SK-N-SH (cell line): ENCODE measurements at regions not wholly inside any gene's neighbourhood (a gene's known extent, or its start where the extent isn't known, plus 50 kb on each side); places are given as distances from the start of the nearest gene placed in this dataset.

Experiments
- CTCF ChIA-PET: fragments of 300-600, 350-600 bp; formaldehyde crosslinking; extraction: SDS; loops from one replicate; lab custom pipeline; 2021; lab: Yijun Ruan, JAX
- POLR2A ChIA-PET: fragments of 350-600 bp; sonication (Branson Sonifier 250); formaldehyde crosslinking; extraction: SDS; loops from one replicate; lab custom pipeline; 2020; ENCODE audit warnings: antibody characterized with exemption, inconsistent platforms; lab: Yijun Ruan, JAX
- DNase-seq: peaks from one replicate; pipeline ENCODE4 v3.0.0; 2012
- H2AFZ ChIP-seq: fragments of 200-600 bp; sonication (generic); 2 replicates; pipeline ENCODE4 v1.8.1; 2016; ENCODE audit warnings: antibody characterized with exemption, mild to moderate bottlenecking, low read depth
- H3F3A ChIP-seq: fragments of 200-600 bp; sonication (generic); replicated peaks from 2 replicates; pipeline ENCODE3; 2016; ENCODE audit warnings: antibody characterized with exemption, mild to moderate bottlenecking; ENCODE audit not compliant: insufficient read depth
- H3K27ac ChIP-seq, 2 experiments: fragments of 200-500 bp in 1 of 2; fragments of 200-600 bp in 1 of 2; sonication (Bioruptor generic) in 1 of 2; sonication (generic), shearing (Covaris generic) in 1 of 2; 2 replicates each; pipeline versions ENCODE4 v1.5.1 to v1.6.1; 2014 to 2016; ENCODE audit warnings: low read depth in 2 of 2, inconsistent platforms in 1 of 2, low read length in 1 of 2, mild to moderate bottlenecking in 1 of 2, mixed read lengths in 1 of 2
- H3K27me3 ChIP-seq: fragments of 200-600 bp; sonication (generic), shearing (Covaris generic); 2 replicates; pipeline ENCODE4 v1.6.1; 2016; ENCODE audit warnings: mixed run types; ENCODE audit not compliant: insufficient read depth
- H3K36me3 ChIP-seq, 2 experiments: fragments of 200-500 bp in 1 of 2; fragments of 200-600 bp in 1 of 2; sonication (Bioruptor generic) in 1 of 2; sonication (generic) in 1 of 2; replicated peaks in 1 of 2; 2 replicates each; pipeline versions ENCODE3 to v1.5.1; 2014 to 2016; ENCODE audit warnings: low read length in 1 of 2, mild to moderate bottlenecking in 1 of 2; ENCODE audit not compliant: insufficient read depth in 2 of 2, control insufficient read depth in 1 of 2
- H3K4me1 ChIP-seq, 2 experiments: fragments of 200-500 bp in 1 of 2; fragments of 200-600 bp in 1 of 2; sonication (Bioruptor generic) in 1 of 2; sonication (generic), shearing (Covaris generic) in 1 of 2; 2 replicates each; pipeline versions ENCODE4 v1.5.1 to v1.6.1; 2014 to 2016; ENCODE audit warnings: low read depth in 1 of 2, low read length in 1 of 2, mixed run types in 1 of 2; ENCODE audit not compliant: insufficient read depth in 2 of 2, control insufficient read depth in 1 of 2
- H3K4me2 ChIP-seq: fragments of 200-600 bp; sonication (generic), shearing (Covaris generic); 2 replicates; pipeline ENCODE4 v1.6.1; 2017; ENCODE audit warnings: mixed run types
- H3K4me3 ChIP-seq, 2 experiments: fragments of 200-500 bp in 1 of 2; fragments of 200-600 bp in 1 of 2; sonication (Bioruptor generic) in 1 of 2; sonication (generic), shearing (Covaris generic) in 1 of 2; 2 replicates each; pipeline versions ENCODE4 v1.5.1 to v1.8.1; 2014 to 2016; ENCODE audit warnings: low read depth in 2 of 2, inconsistent platforms in 1 of 2, low read length in 1 of 2, mild to moderate bottlenecking in 1 of 2, mixed read lengths in 1 of 2, moderate library complexity in 1 of 2
- H3K79me2 ChIP-seq: fragments of 200-600 bp; sonication (generic); 2 replicates; pipeline ENCODE4 v1.8.1; 2017; ENCODE audit warnings: mild to moderate bottlenecking; ENCODE audit not compliant: insufficient read depth
- H3K9ac ChIP-seq: fragments of 200-600 bp; sonication (generic); 2 replicates; pipeline ENCODE4 v1.6.1; 2017; ENCODE audit warnings: mixed run types
- H3K9me2 ChIP-seq: fragments of 200-600 bp; sonication (generic); 2 replicates; pipeline ENCODE4 v1.6.1; 2017; ENCODE audit warnings: mixed run types
- H3K9me3 ChIP-seq: fragments of 200-600 bp; sonication (generic); 2 replicates; pipeline ENCODE4 v1.6.1; 2017; ENCODE audit warnings: mixed run types, mild to moderate bottlenecking, moderate library complexity
- H4K20me1 ChIP-seq: fragments of 200-600 bp; sonication (generic); 2 replicates; pipeline ENCODE4 v1.6.1; 2017; ENCODE audit warnings: mild to moderate bottlenecking, mixed run types; ENCODE audit not compliant: insufficient read depth
- EZH2phosphoT487 ChIP-seq: fragments of 200-600 bp; sonication (generic); IDR thresholded peaks from 2 replicates; pipeline ENCODE4 v1.6.1; 2017; ENCODE audit warnings: low read depth, mixed run types, mild to moderate bottlenecking, antibody characterized with exemption, moderate library complexity, borderline replicate concordance
- GABPA ChIP-seq: IDR thresholded peaks from 2 replicates; pipeline ENCODE4 v1.4.0; 2012; ENCODE audit warnings: low read depth, mild to moderate bottlenecking
- MEF2A ChIP-seq: IDR thresholded peaks from 2 replicates; pipeline ENCODE4 v1.4.0; 2012; ENCODE audit warnings: low read depth, borderline replicate concordance
- POLR2AphosphoS5 ChIP-seq: IDR thresholded peaks from 2 replicates; pipeline ENCODE4 v1.6.1; 2012; ENCODE audit warnings: low read depth, low read length
- RAD21 ChIP-seq: IDR thresholded peaks from 2 replicates; pipeline ENCODE4 v1.6.1; 2012; ENCODE audit warnings: mild to moderate bottlenecking, low read length
- RCOR1 ChIP-seq: fragments of 150-350 bp; IDR thresholded peaks from 2 replicates; pipeline ENCODE4 v1.6.1; 2017; ENCODE audit warnings: antibody characterized with exemption, low read length
- RFX5 ChIP-seq: IDR thresholded peaks from 2 replicates; pipeline ENCODE4 v1.6.1; 2012; ENCODE audit warnings: mild to moderate bottlenecking, improper control_type of control experiment, low read length
- RXRA ChIP-seq: IDR thresholded peaks from 2 replicates; pipeline ENCODE4 v1.4.0; 2012; ENCODE audit warnings: low read depth, mild to moderate bottlenecking, borderline replicate concordance
- SIN3A ChIP-seq: IDR thresholded peaks from 2 replicates; pipeline ENCODE4 v1.6.1; 2012; ENCODE audit warnings: low read depth, mild to moderate bottlenecking, low read length, moderate library complexity, borderline replicate concordance
- SMC3 ChIP-seq: IDR thresholded peaks from 2 replicates; pipeline ENCODE4 v1.6.1; 2012; ENCODE audit warnings: low read depth, low read length, improper control_type of control experiment
- TAF1 ChIP-seq: IDR thresholded peaks from 2 replicates; pipeline ENCODE4 v1.6.1; 2012; ENCODE audit warnings: low read depth, mild to moderate bottlenecking, low read length, moderate library complexity, borderline replicate concordance
- TCF12 ChIP-seq: IDR thresholded peaks from 2 replicates; pipeline ENCODE4 v1.4.0; 2012
- YY1 ChIP-seq: IDR thresholded peaks from 2 replicates; pipeline ENCODE4 v1.4.0; 2012; ENCODE audit warnings: low read depth, mild to moderate bottlenecking
- WGBS: methylation state at CpG from one replicate; pipeline ENCODE4 v1.1.6; 2017; ENCODE audit warnings: low lambda C conversion rate; 5-methylcytosine and 5-hydroxymethylcytosine counted together
- TF ChIP-seq, protein P1 (sequence below): fragments of 150-350 bp; IDR thresholded peaks from 2 replicates; pipeline ENCODE4 v1.6.1; 2016; ENCODE audit warnings: mild to moderate bottlenecking, low read depth, low read length
- TF ChIP-seq, protein P2 (sequence below): IDR thresholded peaks from 2 replicates; pipeline ENCODE4 v1.4.0; 2012; ENCODE audit warnings: low read depth, borderline replicate concordance
- TF ChIP-seq, protein P3 (sequence below): IDR thresholded peaks from 2 replicates; pipeline ENCODE4 v1.4.0; 2012; ENCODE audit warnings: low read depth, borderline replicate concordance
- TF ChIP-seq, protein P4 (sequence below): fragments of 150-350 bp; IDR thresholded peaks from 2 replicates; pipeline ENCODE4 v1.6.1; 2017; ENCODE audit warnings: antibody characterized with exemption, low read length, low read depth, borderline replicate concordance
- TF ChIP-seq, protein P5 (sequence below): IDR thresholded peaks from 2 replicates; pipeline ENCODE4; 2012

DNA sequence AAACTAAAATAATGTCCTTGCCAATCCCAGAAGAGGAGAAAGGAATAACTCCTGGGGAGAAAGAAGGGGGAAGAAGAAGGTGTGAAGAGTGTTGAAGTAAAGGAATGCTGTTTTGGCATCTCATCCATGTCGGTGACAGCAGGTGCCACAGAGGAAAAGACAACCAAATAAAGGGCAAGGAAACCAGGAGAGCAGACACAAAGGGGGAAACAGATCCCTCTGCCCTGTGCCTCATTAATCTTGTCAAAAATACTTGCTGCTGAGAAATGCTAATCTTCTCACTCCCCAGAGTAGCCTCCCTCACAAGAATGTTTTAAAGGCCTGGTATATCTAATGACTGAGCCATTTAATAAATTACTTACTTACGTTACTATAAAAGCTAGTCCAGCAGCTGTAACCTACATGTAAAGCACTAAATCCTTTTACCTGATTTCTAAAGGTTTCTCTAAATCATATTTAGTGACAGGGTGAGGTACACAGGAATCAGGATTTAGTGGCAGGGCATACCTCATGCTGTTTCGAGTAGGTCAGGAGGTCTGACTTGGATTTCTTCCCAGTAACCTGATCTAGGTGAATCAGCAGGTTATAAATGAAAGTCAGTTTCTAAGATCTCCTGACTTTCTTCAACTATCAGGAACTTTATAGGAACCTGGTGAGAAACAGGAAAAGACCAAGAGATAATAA lies 377.1 kb downstream of the CENPW start:
- H3K4me1 ChIP-seq = no peaks in the 10 kb centered on the region
- no peaks in the 10 kb centered on the region for H3F3A ChIP-seq
- no peak for TF ChIP-seq MEF2A
- no peak for TF ChIP-seq RCOR1
- TF ChIP-seq RFX5 = no peak
- TF ChIP-seq RXRA = no peak
- TF ChIP-seq, protein P1, sequence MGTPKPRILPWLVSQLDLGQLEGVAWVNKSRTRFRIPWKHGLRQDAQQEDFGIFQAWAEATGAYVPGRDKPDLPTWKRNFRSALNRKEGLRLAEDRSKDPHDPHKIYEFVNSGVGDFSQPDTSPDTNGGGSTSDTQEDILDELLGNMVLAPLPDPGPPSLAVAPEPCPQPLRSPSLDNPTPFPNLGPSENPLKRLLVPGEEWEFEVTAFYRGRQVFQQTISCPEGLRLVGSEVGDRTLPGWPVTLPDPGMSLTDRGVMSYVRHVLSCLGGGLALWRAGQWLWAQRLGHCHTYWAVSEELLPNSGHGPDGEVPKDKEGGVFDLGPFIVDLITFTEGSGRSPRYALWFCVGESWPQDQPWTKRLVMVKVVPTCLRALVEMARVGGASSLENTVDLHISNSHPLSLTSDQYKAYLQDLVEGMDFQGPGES = no peak
- no peak for TF ChIP-seq YY1
- no peak for TF ChIP-seq RAD21
- TF ChIP-seq TCF12 = no peak
- no peak for TF ChIP-seq POLR2AphosphoS5
- TF ChIP-seq, protein P2, sequence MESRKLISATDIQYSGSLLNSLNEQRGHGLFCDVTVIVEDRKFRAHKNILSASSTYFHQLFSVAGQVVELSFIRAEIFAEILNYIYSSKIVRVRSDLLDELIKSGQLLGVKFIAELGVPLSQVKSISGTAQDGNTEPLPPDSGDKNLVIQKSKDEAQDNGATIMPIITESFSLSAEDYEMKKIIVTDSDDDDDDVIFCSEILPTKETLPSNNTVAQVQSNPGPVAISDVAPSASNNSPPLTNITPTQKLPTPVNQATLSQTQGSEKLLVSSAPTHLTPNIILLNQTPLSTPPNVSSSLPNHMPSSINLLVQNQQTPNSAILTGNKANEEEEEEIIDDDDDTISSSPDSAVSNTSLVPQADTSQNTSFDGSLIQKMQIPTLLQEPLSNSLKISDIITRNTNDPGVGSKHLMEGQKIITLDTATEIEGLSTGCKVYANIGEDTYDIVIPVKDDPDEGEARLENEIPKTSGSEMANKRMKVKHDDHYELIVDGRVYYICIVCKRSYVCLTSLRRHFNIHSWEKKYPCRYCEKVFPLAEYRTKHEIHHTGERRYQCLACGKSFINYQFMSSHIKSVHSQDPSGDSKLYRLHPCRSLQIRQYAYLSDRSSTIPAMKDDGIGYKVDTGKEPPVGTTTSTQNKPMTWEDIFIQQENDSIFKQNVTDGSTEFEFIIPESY = no peak
- no peak for TF ChIP-seq TAF1
- TF ChIP-seq SMC3 = no peak
- TF ChIP-seq, protein P3, sequence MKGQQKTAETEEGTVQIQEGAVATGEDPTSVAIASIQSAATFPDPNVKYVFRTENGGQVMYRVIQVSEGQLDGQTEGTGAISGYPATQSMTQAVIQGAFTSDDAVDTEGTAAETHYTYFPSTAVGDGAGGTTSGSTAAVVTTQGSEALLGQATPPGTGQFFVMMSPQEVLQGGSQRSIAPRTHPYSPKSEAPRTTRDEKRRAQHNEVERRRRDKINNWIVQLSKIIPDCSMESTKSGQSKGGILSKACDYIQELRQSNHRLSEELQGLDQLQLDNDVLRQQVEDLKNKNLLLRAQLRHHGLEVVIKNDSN = no peak
- TF ChIP-seq, protein P4, sequence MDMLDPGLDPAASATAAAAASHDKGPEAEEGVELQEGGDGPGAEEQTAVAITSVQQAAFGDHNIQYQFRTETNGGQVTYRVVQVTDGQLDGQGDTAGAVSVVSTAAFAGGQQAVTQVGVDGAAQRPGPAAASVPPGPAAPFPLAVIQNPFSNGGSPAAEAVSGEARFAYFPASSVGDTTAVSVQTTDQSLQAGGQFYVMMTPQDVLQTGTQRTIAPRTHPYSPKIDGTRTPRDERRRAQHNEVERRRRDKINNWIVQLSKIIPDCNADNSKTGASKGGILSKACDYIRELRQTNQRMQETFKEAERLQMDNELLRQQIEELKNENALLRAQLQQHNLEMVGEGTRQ = no peak
- TF ChIP-seq, protein P5, sequence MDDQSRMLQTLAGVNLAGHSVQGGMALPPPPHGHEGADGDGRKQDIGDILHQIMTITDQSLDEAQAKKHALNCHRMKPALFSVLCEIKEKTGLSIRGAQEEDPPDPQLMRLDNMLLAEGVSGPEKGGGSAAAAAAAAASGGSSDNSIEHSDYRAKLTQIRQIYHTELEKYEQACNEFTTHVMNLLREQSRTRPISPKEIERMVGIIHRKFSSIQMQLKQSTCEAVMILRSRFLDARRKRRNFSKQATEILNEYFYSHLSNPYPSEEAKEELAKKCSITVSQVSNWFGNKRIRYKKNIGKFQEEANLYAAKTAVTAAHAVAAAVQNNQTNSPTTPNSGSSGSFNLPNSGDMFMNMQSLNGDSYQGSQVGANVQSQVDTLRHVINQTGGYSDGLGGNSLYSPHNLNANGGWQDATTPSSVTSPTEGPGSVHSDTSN = no peak
- TF ChIP-seq SIN3A = no peak
- no peak for TF ChIP-seq EZH2phosphoT487
- TF ChIP-seq GABPA = no peak
- TF ChIP-seq, all 33 proteins: peak for 0
- H3K36me3 ChIP-seq = no peaks in the 10 kb centered on the region
- H3K79me2 ChIP-seq = no peaks in the 10 kb centered on the region
- no peaks in the 10 kb centered on the region for H4K20me1 ChIP-seq
- ChIA-PET CTCF (no interaction called here), POLR2A (no interaction called here)
- H3K9ac ChIP-seq = no peak overlapping the region
- H3K27me3 ChIP-seq = no peaks in the 10 kb centered on the region
- 19% methylated on average over 3 of the region's 3 CpGs for WGBS
- no peak overlapping the region for H3K4me2 ChIP-seq
- no peak overlapping the region for H3K4me3 ChIP-seq
- no peaks in the 10 kb centered on the region for H3K9me3 ChIP-seq
- H3K27ac ChIP-seq = no peak overlapping the region
- no peaks in the 10 kb centered on the region for H3K9me2 ChIP-seq
- DNase-seq = no peak
- H2AFZ ChIP-seq = no peak overlapping the region
